Suprapubic skin (tissue), 4 donors: ENCODE measurements at regions not wholly inside any gene's neighbourhood (a gene's known extent, or its start where the extent isn't known, plus 50 kb on each side); places are given as distances from the start of the nearest gene placed in this dataset.

Experiments
- DNase-seq, 2 donors: peaks; one replicate each; pipeline ENCODE4 v3.0.0-alpha.2; 2019; ENCODE audit warnings: low spot score in 2 of 2
- H3K27ac ChIP-seq: fragments of 200-600 bp; sonication (generic); one replicate; pipeline ENCODE4 v1.5.1; 2019
- H3K27me3 ChIP-seq: fragments of 200-600 bp; sonication (generic); one replicate; pipeline ENCODE4 v1.5.1; 2019
- H3K36me3 ChIP-seq: fragments of 200-600 bp; sonication (generic); one replicate; pipeline ENCODE4 v1.5.1; 2019
- H3K4me1 ChIP-seq: fragments of 200-600 bp; sonication (generic); one replicate; pipeline ENCODE4 v1.5.1; 2019
- H3K4me3 ChIP-seq: fragments of 200-600 bp; sonication (generic); one replicate; pipeline ENCODE4 v1.5.1; 2019; ENCODE audit warnings: mild to moderate bottlenecking
- H3K9me3 ChIP-seq: fragments of 200-600 bp; sonication (generic); one replicate; pipeline ENCODE4 v1.5.1; 2019
- EP300 ChIP-seq: sonication (generic); formaldehyde crosslinking; IDR thresholded peaks from one replicate; pipeline ENCODE4 v1.6.1; 2017; ENCODE audit warnings: antibody characterized with exemption
- POLR2A ChIP-seq, 2 donors: fragments of 450-650 bp; IDR thresholded peaks; one replicate each; pipeline ENCODE4 v1.6.1; 2017; ENCODE audit warnings: antibody characterized with exemption in 2 of 2, mild to moderate bottlenecking in 2 of 2, moderate library complexity in 2 of 2
- POLR2AphosphoS5 ChIP-seq, 3 donors: sonication (generic); formaldehyde crosslinking; IDR thresholded peaks; one replicate each; pipeline ENCODE4 v1.6.1; 2017; ENCODE audit warnings: antibody characterized with exemption in 3 of 3
- WGBS: methylation state at CpG from one replicate; pipeline ENCODE4 v1.1.5; 2018; 5-methylcytosine and 5-hydroxymethylcytosine counted together
- TF ChIP-seq, protein P1 (sequence below), 2 donors: fragments of 200-600 bp in 1 of 2; fragments of 450-650 bp in 1 of 2; sonication (generic) in 1 of 2; IDR thresholded peaks; one replicate each; pipeline ENCODE4 v1.5.1; 2016 to 2019; ENCODE audit warnings: antibody characterized with exemption in 2 of 2, mild to moderate bottlenecking in 1 of 2, moderate library complexity in 1 of 2

DNA sequence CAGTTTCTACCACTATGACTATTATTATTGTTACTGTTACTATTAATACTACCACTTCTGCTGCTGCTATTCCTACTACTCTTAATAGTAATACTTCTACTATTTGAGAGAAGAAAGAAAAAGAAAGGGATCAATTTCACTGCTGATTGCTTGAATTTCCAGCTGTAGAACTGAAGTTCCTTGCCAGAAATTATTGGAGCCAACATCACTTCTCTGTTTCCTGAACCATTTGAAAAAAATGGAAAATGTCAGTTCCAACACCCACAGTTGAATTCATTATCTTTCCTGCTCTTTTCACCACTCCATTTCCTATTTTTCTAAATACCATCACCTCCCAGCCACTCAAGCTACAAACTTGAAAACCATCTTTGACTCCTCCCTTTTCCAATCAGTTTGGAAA is 54.1 kb upstream of the PIK3C2G start:
- TF ChIP-seq POLR2AphosphoS5 (IDR thresholded peaks at IDR 0.05) (no peak), EP300 (no peak), POLR2A (IDR thresholded peaks at IDR 0.05) (no peak)
- TF ChIP-seq, protein P1, sequence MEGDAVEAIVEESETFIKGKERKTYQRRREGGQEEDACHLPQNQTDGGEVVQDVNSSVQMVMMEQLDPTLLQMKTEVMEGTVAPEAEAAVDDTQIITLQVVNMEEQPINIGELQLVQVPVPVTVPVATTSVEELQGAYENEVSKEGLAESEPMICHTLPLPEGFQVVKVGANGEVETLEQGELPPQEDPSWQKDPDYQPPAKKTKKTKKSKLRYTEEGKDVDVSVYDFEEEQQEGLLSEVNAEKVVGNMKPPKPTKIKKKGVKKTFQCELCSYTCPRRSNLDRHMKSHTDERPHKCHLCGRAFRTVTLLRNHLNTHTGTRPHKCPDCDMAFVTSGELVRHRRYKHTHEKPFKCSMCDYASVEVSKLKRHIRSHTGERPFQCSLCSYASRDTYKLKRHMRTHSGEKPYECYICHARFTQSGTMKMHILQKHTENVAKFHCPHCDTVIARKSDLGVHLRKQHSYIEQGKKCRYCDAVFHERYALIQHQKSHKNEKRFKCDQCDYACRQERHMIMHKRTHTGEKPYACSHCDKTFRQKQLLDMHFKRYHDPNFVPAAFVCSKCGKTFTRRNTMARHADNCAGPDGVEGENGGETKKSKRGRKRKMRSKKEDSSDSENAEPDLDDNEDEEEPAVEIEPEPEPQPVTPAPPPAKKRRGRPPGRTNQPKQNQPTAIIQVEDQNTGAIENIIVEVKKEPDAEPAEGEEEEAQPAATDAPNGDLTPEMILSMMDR (IDR thresholded peaks at IDR 0.05): no peak
- no peak overlapping the region for H3K27ac ChIP-seq
- no peaks in the 10 kb centered on the region for H3K27me3 ChIP-seq
- no peak for DNase-seq
- H3K4me3 ChIP-seq: no peak overlapping the region
- H3K36me3 ChIP-seq: no peaks in the 10 kb centered on the region
- H3K4me1 ChIP-seq: no peaks in the 10 kb centered on the region
- H3K9me3 ChIP-seq: no peaks in the 10 kb centered on the region

DNA sequence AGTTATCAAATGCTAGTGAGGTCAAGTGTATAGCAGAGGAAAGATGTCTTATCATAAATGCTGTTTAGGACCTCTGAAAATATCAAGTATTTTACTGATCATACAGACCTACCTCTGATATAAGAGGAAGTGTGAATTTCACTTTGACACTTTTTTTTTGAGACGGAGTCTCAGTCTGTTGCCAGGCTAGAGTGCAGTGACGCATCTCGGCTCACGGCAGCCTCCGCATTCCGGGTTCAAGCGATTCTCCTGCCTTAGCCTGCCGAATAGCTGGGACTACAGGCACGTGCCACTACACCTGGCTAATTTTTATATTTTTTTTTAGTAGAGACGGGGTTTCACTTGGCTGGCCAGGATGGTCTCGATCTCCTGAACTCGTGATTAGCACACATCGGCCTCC is 55.1 kb upstream of the PIK3C2G start:
- 93% methylated on average over 13 of the region's 13 CpGs for WGBS

DNA sequence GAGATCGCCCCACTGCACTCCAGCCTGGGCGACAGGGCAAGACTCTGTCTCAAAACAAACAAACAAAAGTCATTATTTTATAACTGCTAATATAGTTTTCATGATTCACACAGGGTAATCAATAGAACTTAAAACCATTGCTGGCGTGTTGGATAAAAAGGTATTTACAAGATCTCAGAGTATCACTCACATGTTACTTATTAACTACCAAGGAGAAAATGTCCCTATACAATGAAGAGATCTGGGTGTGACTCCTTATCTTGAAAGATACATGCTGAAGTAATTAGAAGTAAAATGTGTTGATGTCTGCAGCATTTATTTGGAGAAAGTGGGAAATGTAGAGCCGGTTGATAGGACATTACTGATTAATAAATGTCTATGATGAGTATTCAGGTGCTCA is 57.3 kb upstream of the PIK3C2G start:
- no peaks in the 10 kb centered on the region for H3K9me3 ChIP-seq
- no peak overlapping the region for H3K27ac ChIP-seq
- H3K4me3 ChIP-seq: no peak overlapping the region
- WGBS: 91% methylated on average over 4 of the region's 4 CpGs
- H3K36me3 ChIP-seq: no peaks in the 10 kb centered on the region
- no peak for TF ChIP-seq POLR2A (IDR thresholded peaks at IDR 0.05)
- no peak for TF ChIP-seq POLR2AphosphoS5 (IDR thresholded peaks at IDR 0.05)
- TF ChIP-seq, protein P1 (IDR thresholded peaks at IDR 0.05): no peak
- no peak for TF ChIP-seq EP300
- H3K4me1 ChIP-seq: no peaks in the 10 kb centered on the region
- DNase-seq: no peak
- no peaks in the 10 kb centered on the region for H3K27me3 ChIP-seq

More for the DNA sequence above, 55.1 kb upstream of the PIK3C2G start:
- Histone ChIP-seq H3K4me3 (no peak overlapping the region), H3K4me1 (no peaks in the 10 kb centered on the region), H3K36me3 (no peaks in the 10 kb centered on the region), H3K27me3 (no peaks in the 10 kb centered on the region), H3K9me3 (no peaks in the 10 kb centered on the region), H3K27ac (no peak overlapping the region)
- TF ChIP-seq, protein P1 (IDR thresholded peaks at IDR 0.05): no peak
- TF ChIP-seq EP300 (no peak), POLR2A (IDR thresholded peaks at IDR 0.05) (no peak), POLR2AphosphoS5 (IDR thresholded peaks at IDR 0.05) (no peak)
- no peak for DNase-seq

DNA sequence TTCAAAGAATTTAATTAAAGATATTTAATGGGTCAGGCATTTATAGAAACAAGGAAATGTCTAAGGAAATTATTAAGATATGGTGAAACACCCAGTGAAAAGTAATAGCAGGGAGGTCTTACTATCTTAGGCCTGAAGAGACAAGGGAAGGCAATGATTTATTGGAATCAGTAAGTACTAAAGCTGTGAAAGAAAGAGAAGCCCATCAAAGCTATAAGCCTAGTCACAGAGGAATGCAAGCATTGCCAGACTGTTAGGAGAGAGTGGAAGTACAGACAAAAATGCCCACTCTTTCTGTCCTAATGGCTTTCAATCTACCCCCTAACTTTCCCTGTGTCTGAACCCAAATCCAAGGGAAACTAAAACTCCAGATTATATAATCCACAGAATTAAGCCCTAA is 69.2 kb upstream of the PIK3C2G start:
- no peaks in the 10 kb centered on the region for H3K4me1 ChIP-seq
- no peaks in the 10 kb centered on the region for H3K9me3 ChIP-seq
- H3K36me3 ChIP-seq: no peaks in the 10 kb centered on the region
- no peak for TF ChIP-seq POLR2AphosphoS5 (IDR thresholded peaks at IDR 0.05)
- no peak for TF ChIP-seq EP300
- TF ChIP-seq, protein P1 (IDR thresholded peaks at IDR 0.05): no peak
- H3K4me3 ChIP-seq: no peak overlapping the region
- no peak for DNase-seq
- H3K27me3 ChIP-seq: no peaks in the 10 kb centered on the region
- no peak overlapping the region for H3K27ac ChIP-seq

DNA sequence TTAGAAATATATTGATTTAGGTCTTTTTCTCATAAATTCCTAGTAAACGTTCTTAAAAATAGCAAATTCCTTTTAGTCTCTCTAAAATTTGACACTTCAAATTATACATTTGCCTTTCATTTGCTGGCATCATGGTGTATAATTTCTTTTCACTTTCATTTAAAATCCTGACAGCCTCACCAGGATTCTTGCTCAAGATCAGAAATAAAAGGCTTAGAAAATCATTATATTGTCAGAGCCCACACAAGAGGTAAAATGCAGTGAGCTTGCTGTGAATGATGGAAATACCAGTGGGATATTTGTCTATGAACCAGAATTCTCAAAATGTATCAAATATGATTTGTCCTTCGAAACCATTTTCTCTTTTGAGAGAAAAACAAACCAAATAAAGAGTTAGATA is 78.2 kb upstream of the PIK3C2G start:
- DNase-seq: no peak
- no peak for TF ChIP-seq POLR2A (IDR thresholded peaks at IDR 0.05)
- no peak for TF ChIP-seq EP300
- no peak for TF ChIP-seq POLR2AphosphoS5 (IDR thresholded peaks at IDR 0.05)
- TF ChIP-seq, protein P1 (IDR thresholded peaks at IDR 0.05): no peak
- Histone ChIP-seq H3K4me1 (no peaks in the 10 kb centered on the region), H3K36me3 (no peaks in the 10 kb centered on the region), H3K9me3 (no peaks in the 10 kb centered on the region), H3K27me3 (no peaks in the 10 kb centered on the region), H3K27ac (no peak overlapping the region), H3K4me3 (no peak overlapping the region)
- 73% methylated on average over 2 of the region's 2 CpGs for WGBS
